GF-D8 (cell line): ENCODE measurements at regions not wholly inside any gene's neighbourhood (a gene's known extent, or its start where the extent isn't known, plus 50 kb on each side); places are given as distances from the start of the nearest gene placed in this dataset.
"Not testable (repeated sequence)": the region's sequence is repeated elsewhere in the genome, so short reads cannot be mapped to it uniquely, and the experiment has no call there.

Experiments
- DNase-seq: peaks from one replicate; lab custom pipeline; 2025; lab: John Stamatoyannopoulos, UW

GRCh38 chr22:47322854-47323253 is 560.4 kb downstream of the TBC1D22A start:
- no peak for DNase-seq

GRCh38 chr22:47320560-47320959 is 558.1 kb downstream of the TBC1D22A start:
- no peak for DNase-seq

- DNase-seq: no peak
Measured at GRCh38 chr22:47318041-47318737, 555.7 kb downstream of the TBC1D22A start.

GRCh38 chr22:47315862-47316419 is 553.5 kb downstream of the TBC1D22A start:
- no peak for DNase-seq

- DNase-seq: no peak
Measured at GRCh38 chr22:47310601-47311000, 548.2 kb downstream of the TBC1D22A start.

GRCh38 chr22:47309946-47310345 is 547.5 kb downstream of the TBC1D22A start:
- no peak for DNase-seq

- no peak for DNase-seq
Measured at GRCh38 chr22:47309476-47309875, 547.0 kb downstream of the TBC1D22A start.

GRCh38 chr22:47308886-47309285 is 546.4 kb downstream of the TBC1D22A start:
- DNase-seq: no peak

- DNase-seq: no peak
Measured at GRCh38 chr22:47307822-47308221, 545.4 kb downstream of the TBC1D22A start.

- no peak for DNase-seq
Measured at GRCh38 chr22:47307326-47307725, 544.9 kb downstream of the TBC1D22A start.

- DNase-seq: no peak
Measured at GRCh38 chr22:47304854-47305253, 542.4 kb downstream of the TBC1D22A start.

- DNase-seq: no peak
Measured at GRCh38 chr22:47304191-47304831, 541.9 kb downstream of the TBC1D22A start.

- DNase-seq: no peak
Measured at GRCh38 chr22:47303161-47303890, 540.9 kb downstream of the TBC1D22A start.

- not testable (repeated sequence) for DNase-seq
Measured at GRCh38 chr22:47302587-47302986, 540.1 kb downstream of the TBC1D22A start.

GRCh38 chr22:47301820-47302475 is 539.5 kb downstream of the TBC1D22A start:
- no peak for DNase-seq

GRCh38 chr22:47300698-47301405 is 538.4 kb downstream of the TBC1D22A start:
- no peak for DNase-seq

- DNase-seq: no peak
Measured at GRCh38 chr22:47299863-47300697, 537.6 kb downstream of the TBC1D22A start.

GRCh38 chr22:47299211-47299862 is 536.9 kb downstream of the TBC1D22A start:
- DNase-seq: no peak

- DNase-seq: no peak
Measured at GRCh38 chr22:47298017-47298785, 535.8 kb downstream of the TBC1D22A start.
